HG03159 (cell line): ENCODE measurements at regions not wholly inside any gene's neighbourhood (a gene's known extent, or its start where the extent isn't known, plus 50 kb on each side); places are given as distances from the start of the nearest gene placed in this dataset.

Source experiments
- ATAC-seq: cut with Tn5 transposase; IDR thresholded peaks from one replicate; pipeline ENCODE4 v1.9.1; 2021; ENCODE audit warnings: mild to moderate bottlenecking, moderate library complexity; ENCODE audit not compliant: unreplicated experiment

DNA sequence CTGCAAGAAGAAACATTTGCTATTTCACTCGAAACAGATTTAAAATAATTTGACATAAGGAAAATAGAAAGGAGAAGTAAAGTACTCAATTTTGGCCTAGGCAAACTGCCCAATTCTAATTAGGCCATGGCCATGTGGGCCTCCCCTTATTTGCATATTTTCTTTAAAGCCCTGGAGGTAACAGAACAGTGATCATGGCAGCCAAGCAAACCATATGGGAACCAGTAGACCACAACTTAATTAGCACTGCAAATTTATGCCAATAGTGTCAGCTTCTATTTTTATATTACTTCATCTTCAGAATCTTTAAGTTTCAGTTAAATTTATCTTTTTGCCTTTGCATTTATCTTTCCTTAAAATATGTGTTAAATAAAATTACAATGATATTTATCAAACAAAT lies 63.3 kb upstream of the THSD7A start:
- no peak for ATAC-seq

DNA sequence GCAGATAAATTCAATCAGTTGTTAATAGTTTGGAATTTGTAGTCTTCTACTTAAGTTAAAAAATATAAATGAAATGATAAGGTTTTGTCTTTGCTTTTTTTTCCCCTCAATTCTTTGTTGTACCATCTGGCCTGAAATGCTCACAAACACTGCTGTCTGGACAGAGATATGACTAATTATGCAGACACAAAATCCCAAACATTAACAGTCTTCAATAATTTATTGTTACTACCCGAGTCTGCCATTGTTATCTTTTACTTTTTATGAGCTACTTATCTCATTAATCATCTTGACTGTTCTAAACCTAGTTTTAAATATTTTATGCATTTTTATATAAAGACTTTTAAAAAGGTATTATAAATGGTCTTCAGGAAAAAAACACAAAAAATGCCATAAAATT lies 64.7 kb upstream of the THSD7A start:
- ATAC-seq: no peak

DNA sequence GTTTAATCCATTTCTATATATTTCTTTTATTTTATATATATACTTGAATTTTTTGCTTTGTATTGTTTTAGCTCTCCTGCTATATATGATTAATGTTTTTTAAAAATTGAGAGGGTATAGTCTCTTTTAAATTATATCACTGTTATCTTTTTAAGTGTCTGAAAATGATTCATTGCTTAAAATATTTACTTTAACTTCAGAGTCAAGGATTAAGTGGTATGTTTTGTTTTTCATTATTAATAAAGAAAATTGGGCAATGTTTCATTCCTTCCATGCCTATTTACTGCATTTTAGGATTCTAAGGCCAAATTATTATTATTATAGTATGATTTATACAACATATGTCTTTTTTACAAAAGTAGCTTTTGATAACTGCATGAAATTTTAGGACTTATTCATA lies 67.2 kb upstream of the THSD7A start:
- ATAC-seq: no peak

DNA sequence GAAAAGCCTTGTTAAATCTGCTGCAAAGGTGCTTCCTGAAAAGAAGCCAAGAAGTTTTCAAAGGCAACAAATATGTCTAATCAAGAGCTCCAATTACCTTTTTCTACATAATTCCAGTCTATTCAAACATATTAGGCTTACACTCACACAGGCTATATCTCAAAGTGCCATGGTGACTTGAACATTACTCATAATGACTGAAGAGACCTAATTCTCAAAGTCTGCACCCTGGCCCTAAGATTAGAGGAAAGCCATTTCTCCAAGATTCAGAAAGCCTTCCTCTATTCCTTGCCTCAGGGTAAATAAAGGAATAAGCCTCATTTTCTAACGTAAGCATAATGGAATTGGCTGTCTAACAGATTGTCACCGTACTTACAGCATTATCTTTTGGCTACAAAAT lies 78.3 kb upstream of the THSD7A start:
- ATAC-seq: no peak

DNA sequence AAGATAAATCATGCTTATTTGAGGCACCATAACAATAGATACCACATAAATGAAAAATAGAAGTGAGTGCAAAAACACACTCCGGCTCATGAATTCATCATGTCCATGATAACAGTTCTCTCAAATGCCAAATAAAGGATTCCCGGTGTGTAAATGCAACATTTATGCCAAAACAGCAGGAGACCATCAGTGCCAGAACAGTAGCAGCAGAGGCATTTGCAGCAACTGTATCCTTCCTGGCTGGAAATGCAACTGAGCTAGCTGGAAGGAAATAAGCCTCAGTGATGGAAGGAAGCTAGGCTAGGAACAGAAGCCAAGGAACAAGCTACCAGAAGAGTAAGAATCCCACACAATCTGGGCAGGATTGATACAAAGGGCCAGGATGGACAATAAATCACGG lies 79.9 kb upstream of the THSD7A start:
- ATAC-seq: no peak

DNA sequence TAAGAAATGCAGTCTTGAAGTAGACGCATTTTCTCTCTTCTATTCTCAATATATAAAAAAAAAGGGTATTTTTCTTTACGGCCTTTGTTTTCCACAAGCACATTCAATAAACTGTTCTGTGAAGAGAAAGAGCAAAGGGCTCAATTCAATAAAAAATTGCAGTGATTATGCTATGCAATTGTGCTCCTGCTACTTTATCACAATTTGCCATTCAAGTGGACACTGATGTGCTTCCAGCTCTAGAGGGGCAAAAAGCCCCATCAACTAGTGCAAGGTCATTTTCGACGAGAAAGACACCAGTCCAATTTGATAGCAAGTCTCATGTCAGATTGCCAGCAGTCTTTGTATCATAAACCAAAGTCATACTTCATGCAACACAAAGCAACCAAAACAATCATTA lies 82.6 kb upstream of the THSD7A start:
- no peak for ATAC-seq

DNA sequence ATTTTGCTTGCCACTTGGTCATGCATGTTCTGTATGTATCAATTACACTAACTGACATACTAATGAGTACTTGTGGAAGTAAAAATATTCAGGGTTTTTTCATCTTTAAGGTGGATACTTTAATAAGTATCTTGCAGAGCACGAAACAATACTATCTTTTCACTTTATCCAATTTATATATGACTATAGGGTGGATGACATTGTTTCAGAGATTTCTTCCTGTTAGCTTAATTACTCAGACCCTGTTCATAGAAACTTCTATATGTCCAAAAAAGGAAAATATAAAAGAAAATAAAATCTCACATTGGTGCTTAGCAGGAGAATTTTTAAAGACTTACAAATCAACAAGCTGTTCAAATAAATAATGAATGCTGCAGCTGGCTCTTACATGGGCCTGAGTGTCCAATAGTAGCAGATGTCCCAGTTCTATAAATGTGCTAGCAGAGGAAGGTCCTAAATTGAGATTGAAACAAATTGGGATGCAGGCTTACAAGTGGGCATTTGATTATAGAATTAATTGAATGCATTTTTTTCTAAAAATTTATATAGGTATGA lies 91.5 kb upstream of the THSD7A start:
- no peak for ATAC-seq

DNA sequence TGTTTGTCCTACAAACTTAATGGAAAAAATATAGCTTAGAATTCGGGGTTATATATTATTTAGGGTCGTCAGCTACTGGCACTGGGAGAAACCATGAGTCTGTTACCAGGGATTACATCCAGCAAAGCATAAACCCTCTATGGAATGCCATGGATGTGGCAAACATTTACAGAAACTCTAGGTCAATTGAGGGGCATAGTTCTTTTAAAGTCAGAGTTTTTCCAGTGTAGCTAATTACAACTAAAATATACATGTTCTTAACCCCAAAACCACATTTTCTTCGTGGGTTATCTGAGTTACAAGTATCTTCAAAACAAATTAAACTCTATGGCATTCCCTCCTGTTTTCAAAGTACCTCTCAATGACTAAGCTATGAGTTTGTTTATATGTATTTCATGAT lies 99.3 kb upstream of the THSD7A start:
- ATAC-seq: no peak

DNA sequence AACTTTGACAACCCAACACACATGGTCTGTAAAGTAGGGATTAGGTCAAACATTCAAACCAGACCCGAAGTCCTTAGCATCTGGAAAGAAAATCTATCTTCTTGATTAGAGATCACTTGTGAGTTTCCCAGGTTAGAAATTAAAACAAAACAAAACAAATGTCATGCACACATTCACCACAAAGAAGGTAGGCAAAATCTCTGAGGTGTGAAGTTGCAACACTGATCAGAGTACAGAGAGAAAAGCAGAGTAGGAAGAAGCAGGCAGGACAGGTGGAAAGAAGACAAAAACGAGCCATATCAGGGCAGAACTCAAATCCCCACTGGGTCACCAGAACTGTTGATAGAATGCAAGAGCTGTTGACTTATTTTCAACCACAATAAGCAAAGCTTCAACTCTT lies 102.8 kb upstream of the THSD7A start:
- no peak for ATAC-seq

DNA sequence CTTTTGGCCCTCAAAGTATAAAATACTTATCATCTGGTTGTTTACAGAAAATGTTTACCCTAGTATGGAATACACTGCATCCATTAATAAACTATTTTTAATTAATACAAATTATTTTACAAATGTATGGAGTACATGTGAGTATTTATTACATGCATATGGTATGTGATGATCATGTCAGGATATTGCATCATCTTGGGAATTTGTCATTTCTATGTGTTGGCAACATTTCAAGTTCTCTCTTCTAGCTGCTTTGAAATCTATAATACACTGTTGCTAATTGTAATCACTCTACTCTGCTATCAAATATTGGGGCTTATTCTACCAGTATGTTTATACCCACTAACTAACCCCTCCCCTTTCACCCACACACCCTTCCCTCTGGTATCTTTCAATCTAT lies 103.9 kb upstream of the THSD7A start:
- no peak for ATAC-seq

DNA sequence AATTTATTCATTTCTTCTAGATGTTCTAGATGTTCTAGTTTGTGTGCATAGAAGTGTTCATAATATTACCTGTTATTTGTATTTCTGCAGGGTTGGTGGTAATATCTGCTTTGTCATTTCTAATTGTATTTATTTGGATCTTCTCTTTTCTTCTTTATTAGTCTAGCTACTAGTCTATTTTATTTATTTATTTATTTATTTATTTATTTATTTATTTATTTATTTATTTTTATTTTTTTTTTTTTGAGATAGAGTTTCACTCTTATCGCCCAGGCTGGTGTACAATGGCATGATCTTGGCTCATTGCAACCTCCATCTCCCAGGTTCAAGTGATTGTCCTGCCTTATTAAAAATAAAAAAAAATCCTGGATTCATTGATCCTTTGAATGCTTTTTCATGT lies 114.8 kb upstream of the THSD7A start:
- ATAC-seq: no peak

DNA sequence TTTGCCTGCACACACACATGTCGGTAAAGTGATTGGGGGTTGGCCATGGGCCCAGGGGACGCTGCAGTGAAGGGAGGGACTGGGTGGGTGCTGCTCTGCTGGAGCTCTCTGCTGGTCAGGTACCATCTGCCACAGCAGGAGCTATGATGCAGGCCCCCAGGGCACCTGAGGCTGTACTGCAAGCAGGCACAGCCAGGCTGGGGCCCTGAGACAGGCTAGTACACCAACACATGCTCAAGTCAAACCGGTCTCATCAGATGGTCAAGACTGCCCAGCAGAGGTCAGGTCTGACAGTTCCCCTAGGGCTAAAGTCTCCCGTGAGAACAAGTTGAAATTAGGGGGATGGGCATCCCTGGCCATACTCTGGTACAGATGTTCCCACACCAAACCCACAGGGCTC lies 118.3 kb upstream of the THSD7A start:
- ATAC-seq: no peak

DNA sequence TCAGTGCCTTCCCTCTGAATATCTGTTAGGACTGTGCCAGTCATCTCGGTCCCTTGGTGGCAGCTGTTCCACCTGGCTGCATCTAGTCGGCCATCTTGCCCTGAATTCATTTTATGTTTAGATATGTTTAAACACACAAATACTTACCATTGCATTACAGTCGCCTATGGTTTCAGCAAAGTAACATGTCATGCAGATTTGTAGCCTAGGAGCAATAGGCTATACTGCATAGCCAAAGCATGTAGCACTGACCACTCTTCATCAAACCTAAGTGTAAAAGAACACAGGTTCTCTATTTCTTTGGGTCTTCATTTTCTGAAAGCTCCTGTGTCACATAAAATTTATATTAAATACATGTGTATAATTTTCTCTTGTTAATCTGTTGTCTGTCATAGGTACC lies 118.9 kb upstream of the THSD7A start:
- ATAC-seq: no peak

DNA sequence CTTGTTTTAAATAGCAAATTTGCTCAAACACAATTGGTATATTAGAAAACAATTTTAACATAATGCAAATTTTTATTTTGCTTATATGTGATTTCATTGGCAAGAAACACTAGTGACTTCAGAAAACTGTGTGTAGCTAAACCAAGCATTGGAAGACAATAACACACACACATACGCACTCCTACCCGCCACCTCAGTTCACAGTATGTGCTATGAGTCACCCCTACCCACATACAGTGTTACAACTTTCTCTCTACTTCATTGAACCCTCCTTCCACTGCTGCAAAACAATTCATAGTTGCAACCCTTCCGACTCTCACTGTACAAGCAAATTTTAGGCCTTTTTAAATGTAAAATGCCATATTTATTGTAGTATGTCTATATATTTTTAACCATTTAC lies 119.9 kb upstream of the THSD7A start:
- ATAC-seq: no peak

DNA sequence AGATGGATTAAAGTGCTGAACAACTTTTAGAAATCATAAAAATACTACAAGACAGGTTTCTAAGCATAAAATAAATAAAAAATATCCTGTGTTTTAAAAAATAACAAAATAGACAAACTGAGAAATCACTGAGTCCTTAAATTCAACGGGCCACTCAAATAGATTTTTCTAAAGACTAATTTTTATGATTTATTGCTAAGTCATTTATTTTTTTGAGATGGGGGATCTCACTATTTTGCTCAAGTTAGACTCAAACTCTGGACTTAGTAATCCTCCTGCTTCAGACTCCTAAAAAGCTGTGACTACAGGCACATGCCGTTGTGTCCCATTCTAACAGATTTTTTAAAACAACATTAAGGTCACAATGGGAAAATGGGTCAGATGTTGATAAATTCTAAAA lies 121.0 kb upstream of the THSD7A start:
- ATAC-seq: no peak

DNA sequence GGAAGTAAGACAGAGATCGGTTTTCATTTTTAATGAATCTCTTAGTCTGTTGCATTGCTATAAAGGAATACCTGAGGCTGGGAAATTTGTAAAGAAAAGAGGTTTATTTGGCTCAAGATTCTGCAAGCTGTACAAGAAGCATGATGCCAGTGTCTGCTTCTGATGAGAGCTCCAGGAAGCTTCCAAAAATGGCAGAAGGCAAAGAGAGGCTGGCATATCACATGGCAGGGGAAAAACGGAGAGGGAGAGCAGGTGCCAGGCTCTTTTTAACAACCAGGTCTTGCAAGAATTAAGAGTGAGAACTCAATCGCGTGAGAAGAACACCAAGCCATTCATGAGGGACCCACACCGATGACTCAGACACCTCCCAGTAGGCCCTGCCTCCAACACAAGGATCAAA lies 125.0 kb upstream of the THSD7A start:
- ATAC-seq: no peak

DNA sequence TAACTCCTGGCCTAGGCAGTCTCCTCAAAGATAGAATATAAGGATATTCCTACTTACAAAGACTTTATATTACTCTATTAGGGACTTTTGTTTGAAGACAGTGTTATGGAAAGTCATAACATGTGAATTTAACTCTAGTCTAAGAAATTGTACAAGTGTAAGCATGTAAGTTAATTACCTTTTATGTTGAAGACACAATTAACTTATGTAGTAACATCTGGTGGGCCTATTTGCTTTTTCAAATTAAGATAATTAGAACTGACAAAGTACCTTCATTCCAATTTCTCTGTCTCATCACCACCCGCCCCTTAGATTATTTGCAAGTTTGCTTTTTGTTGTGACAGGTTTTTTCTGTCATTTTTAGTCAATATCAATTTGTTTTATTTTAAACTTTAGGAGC lies 126.0 kb upstream of the THSD7A start:
- no peak for ATAC-seq

DNA sequence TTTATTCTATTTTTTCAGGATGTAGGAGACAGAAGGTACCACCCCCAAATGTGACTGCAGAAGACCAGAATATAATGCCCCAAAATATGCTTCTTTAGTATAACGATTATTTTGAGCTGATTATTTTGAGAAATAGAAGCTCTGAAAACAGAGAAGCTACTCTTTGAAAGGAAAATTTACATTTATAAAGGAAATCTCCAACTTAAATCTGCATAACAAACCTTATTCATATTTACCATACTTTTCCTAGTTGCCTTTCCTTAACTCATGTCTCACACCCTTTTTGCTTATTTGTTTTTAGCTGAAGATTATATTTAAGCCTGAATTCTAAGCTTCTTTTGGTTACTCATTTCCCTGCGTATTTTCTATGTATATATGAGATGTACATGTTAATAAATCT lies 127.1 kb upstream of the THSD7A start:
- ATAC-seq: no peak

DNA sequence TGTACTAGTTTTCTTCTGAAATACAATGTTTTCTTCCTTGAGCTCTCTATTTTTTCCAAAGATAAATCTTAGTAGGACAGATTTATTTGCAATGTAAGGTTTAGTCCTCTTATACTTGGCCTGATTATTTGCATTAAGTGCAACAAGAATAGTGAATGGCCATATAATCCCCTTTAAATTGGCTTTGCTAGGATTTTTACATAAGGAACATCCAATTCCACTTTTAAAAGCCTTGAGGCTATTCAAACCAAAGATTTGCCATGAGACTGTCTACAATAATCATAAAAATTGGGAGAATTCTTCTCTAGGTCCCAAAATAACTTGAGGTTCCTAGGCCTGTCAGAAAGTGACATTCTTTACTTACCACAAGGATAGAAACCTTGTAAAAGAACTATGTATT lies 128.6 kb upstream of the THSD7A start:
- no peak for ATAC-seq

DNA sequence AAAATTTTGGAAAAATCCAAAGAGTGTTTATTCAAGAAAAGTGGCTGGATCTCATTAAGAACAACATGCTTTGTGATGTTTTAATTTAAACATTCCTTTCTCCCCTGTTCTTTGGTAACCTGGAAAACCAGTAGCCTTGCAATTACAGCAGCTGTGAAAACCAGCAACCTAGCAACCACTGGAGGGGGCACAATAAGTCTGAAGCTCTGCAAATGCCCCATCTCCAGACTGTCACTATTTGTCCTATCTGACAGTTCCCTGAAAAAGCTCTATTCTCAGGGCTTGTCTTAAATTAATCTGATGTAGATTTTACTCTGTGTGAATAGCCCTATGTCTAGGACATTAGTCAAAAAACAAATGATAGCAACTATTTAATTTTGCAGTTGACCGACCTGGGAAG lies 137.6 kb upstream of the THSD7A start:
- ATAC-seq: no peak

DNA sequence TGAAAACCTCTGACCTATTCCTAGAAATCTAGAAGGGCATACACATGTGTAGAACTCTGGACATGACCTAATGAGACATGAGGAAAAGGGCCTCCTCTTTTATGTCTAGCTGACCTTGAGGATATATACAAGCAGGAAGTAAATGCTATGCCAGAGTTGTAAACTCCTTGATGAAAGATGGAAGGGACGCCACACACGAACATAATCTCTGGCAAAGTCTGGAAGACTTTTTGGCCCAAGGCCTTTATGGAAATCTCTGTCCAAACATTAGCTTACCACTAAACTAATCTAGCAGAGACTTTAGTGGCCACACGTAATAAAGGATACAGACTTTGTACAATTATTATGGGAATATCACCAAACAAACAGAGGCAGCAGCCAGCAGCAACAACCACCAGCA lies 138.1 kb upstream of the THSD7A start:
- no peak for ATAC-seq

DNA sequence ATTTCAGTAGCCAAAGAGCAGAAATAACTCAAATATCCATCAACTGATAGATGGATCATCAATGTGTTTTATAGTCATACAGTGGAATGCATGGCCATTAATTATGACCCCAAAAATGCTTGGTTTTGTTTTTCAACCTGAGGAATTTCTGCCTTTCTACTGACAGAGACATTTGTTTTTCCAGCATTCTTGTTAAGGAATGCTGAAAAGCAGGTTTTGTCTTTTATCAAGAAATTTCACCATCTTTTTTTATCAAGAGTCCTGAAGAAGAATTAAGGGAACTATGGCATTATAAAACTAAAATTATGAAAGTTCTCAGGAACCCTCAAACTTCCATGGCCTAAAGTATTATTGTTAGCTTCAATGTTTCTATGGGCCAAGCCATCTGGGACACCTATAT lies 153.4 kb upstream of the THSD7A start:
- no peak for ATAC-seq

DNA sequence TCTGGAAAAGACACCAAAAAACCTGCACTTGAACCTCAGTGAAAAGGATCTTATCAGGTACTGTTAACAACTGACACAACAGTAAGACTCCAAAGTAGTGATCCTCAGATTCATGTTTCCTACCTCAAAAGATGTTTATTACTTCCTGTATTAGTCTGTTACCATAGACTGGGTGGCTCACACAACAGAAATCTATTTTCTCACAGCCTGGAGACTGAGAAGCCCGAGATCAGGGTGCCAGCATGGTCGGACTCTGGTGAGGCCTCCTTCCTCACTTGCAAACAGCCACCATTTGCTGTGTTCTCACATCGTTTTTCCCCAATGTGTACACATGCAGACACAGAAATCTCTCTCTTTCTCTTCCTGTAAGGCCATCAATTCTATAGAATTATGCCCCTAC lies 154.0 kb upstream of the THSD7A start:
- no peak for ATAC-seq

DNA sequence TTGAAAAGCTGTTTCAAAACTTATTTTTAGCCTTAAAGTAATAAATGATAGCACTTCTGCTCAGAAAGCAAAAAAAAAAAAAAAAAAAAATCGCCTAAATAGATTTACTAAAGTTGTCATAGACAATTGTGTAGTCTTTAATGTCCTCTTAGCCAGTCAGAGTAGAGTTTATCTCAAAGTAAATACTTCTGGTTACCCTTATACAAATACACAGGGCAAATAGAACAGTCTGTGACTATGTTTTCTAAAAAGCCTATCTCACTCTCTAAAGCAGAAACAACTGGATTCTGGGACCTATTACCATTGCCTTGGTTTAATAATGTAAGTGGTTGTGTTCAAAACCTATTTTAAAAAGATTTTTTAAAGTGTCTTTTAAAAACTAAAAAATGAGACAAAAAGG lies 156.2 kb upstream of the THSD7A start:
- ATAC-seq: no peak
